ENCODE measurements at regions not wholly inside any gene's neighbourhood (a gene's known extent, or its start where the extent isn't known, plus 50 kb on each side); places are given as distances from the start of the nearest gene placed in this dataset.

DNA sequence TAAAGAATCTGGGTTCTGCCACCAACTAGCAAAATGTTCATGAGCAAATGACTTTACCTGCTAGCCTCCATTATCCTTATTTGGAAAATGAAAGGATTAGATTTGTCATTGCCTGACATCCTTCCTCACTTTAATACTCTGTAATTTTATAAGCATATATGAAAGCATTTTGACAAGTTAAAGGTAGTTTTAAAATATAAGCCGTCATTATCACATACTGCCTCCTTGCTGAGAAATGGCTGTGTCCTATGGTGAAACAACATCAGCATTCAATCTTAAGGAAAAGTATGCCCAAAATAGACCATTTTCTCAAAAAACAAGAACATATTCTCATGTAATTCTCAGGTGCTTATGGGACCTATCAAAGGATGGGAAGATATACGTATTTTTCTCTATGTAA, 461.2 kb downstream of the SUCLG1 start:
- TF ChIP-seq GATA2 (IDR thresholded peaks at IDR 0.05; ENCODE audit: low read depth, low read length) (no peak), GATA3 (IDR thresholded peaks at IDR 0.05; ENCODE audit: low read depth, low read length) (no peak)

Data from SH-SY5Y (cell line).